ENCODE measurements at regions not wholly inside any gene's neighbourhood (a gene's known extent, or its start where the extent isn't known, plus 50 kb on each side); places are given as distances from the start of the nearest gene placed in this dataset.

- H3K4me3 ChIP-seq, result no peak overlapping the region
- no peaks in the 10 kb centered on the region for H3K36me3 ChIP-seq (replicated peaks in 1 of 2; ENCODE audit: insufficient read depth in 1 of 2, low read depth in 2 of 2)
- H3K27ac ChIP-seq, result no peak overlapping the region
- intact Hi-C loops (cut with DNase I), result no loop called here
- 49 to 51% methylated on average over 3 of the region's 3 CpGs for WGBS, 2 donors
- DNase-seq, result no peak
- no peaks in the 10 kb centered on the region for H3K27me3 ChIP-seq
- no peak for ATAC-seq
- H3K9me3 ChIP-seq, result no peaks in the 10 kb centered on the region
- H3K4me1 ChIP-seq, result no peaks in the 10 kb centered on the region
- TF ChIP-seq POLR2A (IDR thresholded peaks at IDR 0.05) (no peak), CTCF (IDR thresholded peaks at IDR 0.05) (no peak)
These were observed 544.1 kb downstream of the HTR7 start for GRCh38 chr10:90313576-90314325.

GRCh38 chr10:90314718-90315117, 543.1 kb downstream of the HTR7 start:
- Histone ChIP-seq H3K27ac (no peak overlapping the region), H3K4me1 (no peaks in the 10 kb centered on the region), H3K36me3 (replicated peaks in 1 of 2; ENCODE audit: insufficient read depth in 1 of 2, low read depth in 2 of 2) (no peaks in the 10 kb centered on the region), H3K4me3 (no peak overlapping the region), H3K9me3 (no peaks in the 10 kb centered on the region), H3K27me3 (no peaks in the 10 kb centered on the region)
- ATAC-seq (no peak), DNase-seq (no peak)
- intact Hi-C loops (cut with DNase I), result no loop called here
- no peak for TF ChIP-seq CTCF (IDR thresholded peaks at IDR 0.05)
- no peak for TF ChIP-seq POLR2A (IDR thresholded peaks at IDR 0.05)
- 64 to 77% methylated on average over 1 of the region's 1 CpG for WGBS, 2 donors

DNA sequence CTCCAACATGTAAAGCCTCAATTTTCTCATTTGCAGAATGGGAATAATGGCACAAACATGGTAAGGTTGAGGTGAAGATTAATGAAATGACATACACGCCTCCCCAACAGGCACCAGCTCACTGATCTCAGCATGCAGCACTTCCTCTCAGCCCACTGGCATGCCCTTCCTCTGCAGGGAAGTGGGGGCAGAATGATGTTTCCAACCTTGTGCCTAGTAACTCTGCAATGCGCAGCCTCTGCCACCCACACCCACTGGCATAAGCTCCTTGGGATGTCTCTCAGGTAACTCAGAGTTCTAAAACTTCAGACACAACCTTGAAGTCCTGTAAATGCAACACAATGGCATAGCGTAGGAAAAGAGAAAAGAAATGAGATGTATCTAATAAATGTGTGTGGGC, 540.7 kb downstream of the HTR7 start:
- DNase-seq (no peak), ATAC-seq (no peak)
- no peak for TF ChIP-seq POLR2A (IDR thresholded peaks at IDR 0.05)
- no peak for TF ChIP-seq CTCF (IDR thresholded peaks at IDR 0.05)
- 65 to 73% methylated on average over 3 of the region's 3 CpGs for WGBS, 2 donors
- no peaks in the 10 kb centered on the region for H3K9me3 ChIP-seq
- H3K27ac ChIP-seq, result no peak overlapping the region
- no peaks in the 10 kb centered on the region for H3K4me1 ChIP-seq
- H3K27me3 ChIP-seq, result no peaks in the 10 kb centered on the region
- H3K36me3 ChIP-seq (replicated peaks in 1 of 2; ENCODE audit: insufficient read depth in 1 of 2, low read depth in 2 of 2), result no peaks in the 10 kb centered on the region
- intact Hi-C loops (cut with DNase I), result no loop called here
- H3K4me3 ChIP-seq, result no peak overlapping the region

GRCh38 chr10:90318659-90319058, 539.2 kb downstream of the HTR7 start:
- DNase-seq (no peak), ATAC-seq (no peak)
- Histone ChIP-seq H3K4me3 (no peak overlapping the region), H3K27me3 (no peaks in the 10 kb centered on the region), H3K9me3 (no peaks in the 10 kb centered on the region), H3K27ac (no peak overlapping the region), H3K36me3 (replicated peaks in 1 of 2; ENCODE audit: insufficient read depth in 1 of 2, low read depth in 2 of 2) (no peaks in the 10 kb centered on the region), H3K4me1 (no peaks in the 10 kb centered on the region)
- WGBS, 2 donors, result 55 to 65% methylated on average over 2 of the region's 2 CpGs
- TF ChIP-seq CTCF (IDR thresholded peaks at IDR 0.05), result no peak
- no peak for TF ChIP-seq POLR2A (IDR thresholded peaks at IDR 0.05)
- intact Hi-C loops (cut with DNase I), result no loop called here

All from body of pancreas (tissue), 4 donors.